ENCODE measurements at regions not wholly inside any gene's neighbourhood (a gene's known extent, or its start where the extent isn't known, plus 50 kb on each side); places are given as distances from the start of the nearest gene placed in this dataset.

GRCh38 chr11:38796281-38796680 is 2198.2 kb upstream of the RAG2 start:
- Histone ChIP-seq H3K9ac (ENCODE audit: insufficient read depth, low read depth, low read length) (no peak overlapping the region), H3K27me3 (ENCODE audit: control insufficient read depth in 1 of 2, insufficient read depth in 2 of 2, low read length in 2 of 2) (no peaks in the 10 kb centered on the region), H2AFZ (ENCODE audit: low read length) (no peak overlapping the region), H3K4me3 (replicated peaks in 1 of 3; ENCODE audit: insufficient read depth in 1 of 3, low read depth in 2 of 3, low read length in 3 of 3) (no peak overlapping the region), H4K20me1 (ENCODE audit: insufficient read depth, low read length) (no peaks in the 10 kb centered on the region), H3K9me3 (ENCODE audit: low read length) (no peaks in the 10 kb centered on the region), H3K4me1 (ENCODE audit: insufficient read depth, low read length) (no peaks in the 10 kb centered on the region), H3K27ac (ENCODE audit: extremely low read length, insufficient read depth, low read length) (no peak overlapping the region), H3K79me2 (ENCODE audit: insufficient read depth, low read length) (no peaks in the 10 kb centered on the region), H3K4me2 (ENCODE audit: low read depth, low read length) (no peak overlapping the region), H3K36me3 (replicated peaks in 1 of 2; ENCODE audit: control insufficient read depth in 1 of 2, insufficient read depth in 2 of 2, low read length in 2 of 2) (no peaks in the 10 kb centered on the region)
- intact Hi-C loops (cut with micrococcal nuclease; ENCODE audit: unreplicated experiment): no loop called here
- POLR2A ChIA-PET: no interaction called here
- CTCF ChIA-PET (ENCODE audit: low intra/inter-chr PET ratio, low total read pairs): no interaction called here
- in situ Hi-C loops (cut with HindIII; ENCODE audit: extremely low pct_ligation_motif_present, low pct_unique_long_range_greater_than_20kb): no loop called here
- no peak for DNase-seq (ENCODE audit: low spot score)
- no peak for FAIRE-seq
- no peak for ATAC-seq
- BruUV-seq (replicated peaks): no TSS peak
- TF ChIP-seq MIER3 (CRISPR knock-in tag; IDR thresholded peaks at IDR 0.05; ENCODE audit: borderline replicate concordance): no peak
- TF ChIP-seq THYN1 (CRISPR knock-in tag; IDR thresholded peaks at IDR 0.05; ENCODE audit: borderline replicate concordance, low read depth): no peak
- no peak for TF ChIP-seq ZBTB37 (CRISPR knock-in tag; IDR thresholded peaks at IDR 0.05)
- no peak for TF ChIP-seq ZFP90 (CRISPR knock-in tag; IDR thresholded peaks at IDR 0.05; ENCODE audit: borderline replicate concordance)
- no peak for TF ChIP-seq KLF13 (CRISPR knock-in tag; IDR thresholded peaks at IDR 0.05)
- no peak for TF ChIP-seq ZNF225 (CRISPR knock-in tag; IDR thresholded peaks at IDR 0.05)
- WGBS (ENCODE audit: low lambda C conversion rate): 0% methylated on average over 1 of the region's 1 CpG

GRCh38 chr11:38795027-38795426 is 2197.0 kb upstream of the RAG2 start:
- in situ Hi-C loops (cut with HindIII; ENCODE audit: extremely low pct_ligation_motif_present, low pct_unique_long_range_greater_than_20kb): no loop called here
- H3K27me3 ChIP-seq (ENCODE audit: control insufficient read depth in 1 of 2, insufficient read depth in 2 of 2, low read length in 2 of 2): no peaks in the 10 kb centered on the region
- no peak overlapping the region for H3K4me2 ChIP-seq (ENCODE audit: low read depth, low read length)
- no peaks in the 10 kb centered on the region for H3K9me3 ChIP-seq (ENCODE audit: low read length)
- ATAC-seq: no peak
- CTCF ChIA-PET (ENCODE audit: low intra/inter-chr PET ratio, low total read pairs): no interaction called here
- no peak overlapping the region for H3K4me3 ChIP-seq (replicated peaks in 1 of 3; ENCODE audit: insufficient read depth in 1 of 3, low read depth in 2 of 3, low read length in 3 of 3)
- H3K36me3 ChIP-seq (replicated peaks in 1 of 2; ENCODE audit: control insufficient read depth in 1 of 2, insufficient read depth in 2 of 2, low read length in 2 of 2): no peaks in the 10 kb centered on the region
- no peak overlapping the region for H2AFZ ChIP-seq (ENCODE audit: low read length)
- H3K4me1 ChIP-seq (ENCODE audit: insufficient read depth, low read length): no peaks in the 10 kb centered on the region
- H4K20me1 ChIP-seq (ENCODE audit: insufficient read depth, low read length): no peaks in the 10 kb centered on the region
- H3K79me2 ChIP-seq (ENCODE audit: insufficient read depth, low read length): no peaks in the 10 kb centered on the region
- POLR2A ChIA-PET: no interaction called here
- no peak overlapping the region for H3K9ac ChIP-seq (ENCODE audit: insufficient read depth, low read depth, low read length)
- no peak overlapping the region for H3K27ac ChIP-seq (ENCODE audit: extremely low read length, insufficient read depth, low read length)
- intact Hi-C loops (cut with micrococcal nuclease; ENCODE audit: unreplicated experiment): no loop called here
- no peak for DNase-seq (ENCODE audit: low spot score)
- 3% methylated on average over 2 of the region's 2 CpGs for WGBS (ENCODE audit: low lambda C conversion rate)
- no peak for FAIRE-seq
- no TSS peak for BruUV-seq (replicated peaks)
- TF ChIP-seq CREBL2 (CRISPR knock-in tag; IDR thresholded peaks at IDR 0.05; ENCODE audit: borderline replicate concordance) (no peak), RNF219 (CRISPR knock-in tag; IDR thresholded peaks at IDR 0.05) (no peak), SOX5 (CRISPR knock-in tag; IDR thresholded peaks at IDR 0.05; ENCODE audit: borderline replicate concordance) (no peak), ZNF788 (CRISPR knock-in tag; IDR thresholded peaks at IDR 0.05; ENCODE audit: borderline replicate concordance) (no peak), ZFP62 (CRISPR knock-in tag; IDR thresholded peaks at IDR 0.05) (no peak), ARID4A (CRISPR knock-in tag; IDR thresholded peaks at IDR 0.05; ENCODE audit: borderline replicate concordance) (no peak)

Measured in HepG2 (cell line).